ENCODE measurements at regions not wholly inside any gene's neighbourhood (a gene's known extent, or its start where the extent isn't known, plus 50 kb on each side); places are given as distances from the start of the nearest gene placed in this dataset.
A peak's percentile ranks its signal among the peaks of the same experiment; 100 is the strongest.

GRCh38 chr4:101563126-101563525 is 215.8 kb upstream of the PPP3CA start:
- no peak for DNase-seq

- no peak for DNase-seq
Measured at GRCh38 chr4:101556842-101557241, 209.5 kb upstream of the PPP3CA start.

DNA sequence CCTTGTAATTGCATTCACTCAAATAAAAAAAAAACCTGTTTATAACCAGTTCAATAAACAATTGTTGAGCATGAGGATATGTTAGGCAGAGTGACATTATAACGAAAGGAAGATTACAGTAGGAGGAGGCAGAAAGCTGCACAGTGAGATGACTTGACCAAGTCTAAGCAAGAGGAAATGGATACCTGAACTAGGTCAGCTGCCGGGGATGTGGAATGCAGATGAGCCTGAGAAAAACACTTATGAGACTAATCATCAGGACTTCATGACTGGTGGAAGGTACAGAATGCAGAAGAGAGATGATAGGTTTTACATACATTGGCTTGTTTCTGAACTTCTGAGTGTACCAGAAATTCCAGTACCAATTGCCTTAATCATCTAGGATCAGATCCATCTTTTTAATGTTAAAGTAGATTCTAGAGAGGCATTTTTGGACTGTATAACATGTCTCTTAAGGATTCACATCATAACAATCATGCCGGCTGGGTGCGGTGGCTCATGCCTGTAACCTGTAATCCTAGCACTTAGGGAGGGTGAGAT is 208.1 kb upstream of the PPP3CA start:
- no peak for DNase-seq

DNA sequence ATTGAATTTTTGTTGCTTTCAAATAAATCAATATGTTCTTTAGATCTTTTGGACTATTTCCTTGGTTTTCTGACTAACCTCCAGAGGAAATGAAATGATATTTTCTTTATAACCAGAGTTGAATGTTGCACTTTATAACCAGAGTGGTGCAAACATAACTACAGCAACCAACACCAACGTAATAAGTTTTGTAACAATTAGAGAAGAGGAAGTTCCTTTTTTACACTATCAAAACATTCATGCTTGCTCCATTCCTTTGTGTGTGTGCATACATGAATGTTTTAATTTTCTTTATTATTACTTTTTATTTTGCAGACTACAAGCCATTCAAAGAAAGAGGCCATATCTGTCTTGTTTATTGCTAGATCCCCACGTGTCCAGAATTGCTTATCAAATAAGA is 193.0 kb upstream of the PPP3CA start:
- DNase-seq: no peak

- no peak for DNase-seq
Measured at GRCh38 chr4:101528526-101528925, 181.2 kb upstream of the PPP3CA start.

DNA sequence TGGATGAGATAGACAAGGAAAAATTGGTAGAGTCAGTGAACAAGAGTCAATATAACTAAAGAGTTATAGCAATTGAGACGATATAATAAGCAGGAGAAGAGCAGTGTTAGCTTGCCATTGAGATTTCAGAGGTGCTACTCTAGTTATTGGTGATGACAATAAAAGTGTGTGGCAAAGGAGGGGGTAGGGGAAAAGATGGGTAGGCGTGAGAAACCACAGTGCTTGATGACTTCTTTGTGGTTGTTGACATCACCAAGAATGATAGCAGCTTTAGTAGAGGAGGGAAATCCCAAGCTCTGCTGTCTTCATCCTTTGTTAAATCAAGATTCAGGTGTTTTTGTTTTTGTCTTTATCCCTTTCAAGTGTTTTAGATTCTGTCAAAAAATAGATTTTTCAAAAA is 179.9 kb upstream of the PPP3CA start:
- no peak for DNase-seq

DNA sequence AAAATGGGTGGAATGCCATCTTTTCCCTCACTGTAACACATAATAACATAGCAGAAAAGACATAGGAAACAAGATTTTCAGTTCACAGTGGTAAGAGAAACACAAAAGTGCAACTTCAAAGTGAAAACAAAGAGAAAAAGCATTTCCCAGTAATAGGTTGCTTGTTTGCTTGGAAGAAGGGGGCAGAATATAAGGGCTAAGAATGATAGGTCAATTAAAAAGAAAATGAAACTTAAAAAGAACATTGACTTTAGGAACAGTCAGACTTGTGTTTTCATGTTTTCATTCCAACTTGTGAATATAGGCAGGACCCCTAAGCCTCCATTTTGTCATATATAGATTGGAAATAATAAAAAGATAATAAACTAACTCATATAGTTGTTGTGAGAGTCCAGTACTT is 168.2 kb upstream of the PPP3CA start:
- DNase-seq: no peak

DNA sequence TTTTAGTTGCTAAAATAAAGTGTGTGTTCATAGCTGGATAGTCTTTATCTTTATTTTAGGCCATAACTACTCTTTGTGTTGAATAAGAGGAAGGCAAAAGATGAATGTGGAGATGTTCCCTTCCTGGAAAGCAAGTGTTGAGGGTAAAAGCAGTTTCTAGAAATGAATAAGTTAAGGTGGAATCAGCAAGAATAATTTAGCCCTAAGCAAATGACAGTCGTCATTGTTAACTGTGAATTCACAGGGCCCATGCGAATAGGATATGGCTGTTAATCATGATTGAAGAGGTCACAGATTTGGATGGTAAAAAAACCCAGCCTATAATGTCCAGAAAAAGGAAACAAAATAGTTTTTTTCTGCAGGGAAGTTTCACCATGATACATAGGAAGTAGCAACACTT is 167.8 kb upstream of the PPP3CA start:
- no peak for DNase-seq

DNA sequence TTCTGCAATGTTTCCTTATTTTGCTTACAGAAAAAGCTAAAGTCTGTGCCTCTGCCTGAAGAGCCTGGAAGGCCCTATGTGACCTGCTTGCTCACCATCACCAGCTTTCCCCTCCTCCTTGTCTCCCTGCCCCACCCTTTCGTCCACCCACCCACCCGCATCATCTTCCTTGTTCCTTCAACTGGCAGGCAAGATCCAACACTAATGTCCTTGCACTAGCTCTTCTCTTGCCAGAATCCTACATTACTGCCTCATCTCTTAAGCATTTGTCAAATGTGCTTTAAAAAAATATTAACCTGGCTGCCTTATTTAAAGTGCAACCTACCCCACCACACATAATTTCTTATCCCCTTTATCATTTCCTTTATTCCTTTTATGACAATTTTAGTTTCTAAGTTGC is 165.1 kb upstream of the PPP3CA start:
- no peak for DNase-seq

DNA sequence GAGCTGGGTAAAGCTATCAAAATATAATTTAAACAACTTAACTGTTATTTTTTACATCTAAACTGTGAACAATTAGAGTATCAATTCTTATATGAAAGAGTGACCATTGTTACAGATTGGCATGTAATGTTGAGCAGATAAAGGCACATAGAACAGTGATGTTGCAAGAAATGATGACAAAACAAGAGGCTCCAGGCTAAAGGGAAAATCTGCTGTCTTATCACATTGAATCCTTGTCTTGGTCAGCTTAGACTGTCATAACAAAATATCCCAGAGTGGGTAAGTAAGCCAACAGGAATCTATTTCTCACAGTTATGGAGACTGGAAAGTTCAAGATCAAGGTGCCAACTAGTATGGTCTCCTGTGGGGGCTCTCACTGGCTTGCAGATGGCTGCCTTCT is 154.1 kb upstream of the PPP3CA start:
- no peak for DNase-seq

- no peak for DNase-seq
Measured at GRCh38 chr4:101500742-101501141, 153.4 kb upstream of the PPP3CA start.

GRCh38 chr4:101475246-101475645 is 127.9 kb upstream of the PPP3CA start:
- DNase-seq: no peak

DNA sequence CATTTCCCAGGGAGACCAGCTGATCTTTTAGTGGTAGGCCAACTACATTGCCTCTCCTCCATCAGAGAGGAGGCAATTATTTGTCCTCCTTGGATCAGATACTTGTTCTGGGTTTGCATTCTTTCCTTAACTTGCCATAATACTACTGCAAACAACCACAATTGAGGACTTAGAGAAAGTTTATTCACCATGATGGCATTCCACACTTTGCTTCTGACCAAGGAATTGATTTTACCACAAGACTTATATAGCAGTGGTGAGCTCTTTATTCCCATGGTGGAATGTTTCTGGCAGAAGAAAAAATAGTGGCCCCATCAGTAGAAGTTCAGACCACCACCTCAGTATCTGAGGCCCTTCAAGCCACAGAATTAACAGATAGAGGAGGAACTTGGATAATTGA is 123.9 kb upstream of the PPP3CA start:
- no peak for DNase-seq

GRCh38 chr4:101464596-101464995 is 117.3 kb upstream of the PPP3CA start:
- DNase-seq: no peak

DNA sequence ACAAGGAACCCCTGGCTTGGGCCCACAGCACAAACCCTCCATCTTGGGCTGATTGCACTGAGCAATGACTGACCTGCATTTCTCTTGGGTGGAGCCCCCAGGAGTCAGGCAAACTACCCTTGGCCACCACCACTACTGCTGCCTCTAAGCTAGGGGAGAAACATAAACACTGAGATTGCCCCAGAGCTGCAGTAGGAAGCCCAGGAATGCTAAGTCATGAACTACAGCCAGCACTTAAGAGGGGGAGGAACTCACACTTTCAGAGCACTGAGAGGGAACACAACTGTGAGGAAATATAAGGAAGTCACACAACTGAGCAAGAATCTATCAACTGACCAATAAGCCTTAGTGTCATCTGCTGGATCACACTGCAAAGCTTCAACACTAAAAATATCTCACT is 111.6 kb upstream of the PPP3CA start:
- DNase-seq: no peak

- DNase-seq: no peak
Measured at GRCh38 chr4:101458473-101458872, 111.1 kb upstream of the PPP3CA start.

DNA sequence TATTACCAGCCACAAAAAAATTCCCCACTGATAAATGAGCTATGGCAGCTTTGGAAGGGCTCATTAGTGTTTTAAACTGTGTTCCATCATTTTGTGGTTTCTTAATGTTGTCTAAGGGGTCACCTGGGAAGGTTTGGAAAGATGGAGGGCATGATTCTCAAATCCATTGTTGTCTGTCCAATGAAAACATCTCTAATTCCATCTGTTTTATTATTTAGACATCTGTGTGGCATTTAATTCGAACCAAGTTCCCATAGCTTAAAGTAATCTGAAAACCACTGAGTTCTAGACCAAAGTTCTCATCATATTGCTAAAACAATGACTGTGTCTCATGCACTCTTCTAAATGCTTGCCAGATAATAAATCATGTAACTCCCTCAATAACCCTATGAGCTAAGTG is 103.8 kb upstream of the PPP3CA start:
- DNase-seq: no peak

DNA sequence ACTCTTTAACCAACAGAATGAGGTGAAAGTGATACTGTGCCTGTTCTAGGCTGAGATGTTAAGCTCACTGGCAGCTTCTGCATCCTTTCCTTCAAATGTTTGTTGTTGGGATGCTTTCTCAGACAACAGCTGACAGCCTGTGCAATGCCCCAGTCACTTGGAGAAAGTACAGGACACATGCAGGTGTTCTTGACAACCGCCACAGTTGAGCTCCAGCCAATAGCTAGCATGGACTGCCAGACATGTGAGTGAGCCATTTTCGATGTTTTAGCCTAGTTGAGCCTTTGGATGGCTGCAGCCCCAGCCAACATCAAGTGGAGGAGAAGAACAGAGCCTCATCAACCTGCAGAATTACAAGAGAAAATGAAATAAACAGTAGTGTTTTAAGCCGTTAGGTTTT is 94.1 kb upstream of the PPP3CA start:
- no peak for DNase-seq

DNA sequence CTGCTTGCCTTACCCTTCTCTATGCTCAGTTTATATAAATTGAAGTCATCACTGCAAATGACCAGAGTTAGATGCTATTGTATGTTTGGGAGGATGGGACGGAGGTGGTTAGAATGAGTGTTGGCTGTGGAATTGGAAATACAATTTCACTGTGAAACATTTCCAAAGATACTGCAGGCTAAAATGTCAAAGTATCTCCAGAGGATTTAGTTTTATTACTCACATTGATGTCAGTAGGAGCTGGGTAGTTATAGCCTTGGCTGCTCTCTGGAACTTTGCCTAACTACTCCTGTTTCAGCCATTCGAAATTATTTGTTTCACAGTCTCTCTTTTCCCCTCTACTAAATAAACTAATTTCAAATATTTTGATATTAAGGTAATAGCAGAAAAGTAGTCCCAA is 92.6 kb upstream of the PPP3CA start:
- DNase-seq: no peak

DNA sequence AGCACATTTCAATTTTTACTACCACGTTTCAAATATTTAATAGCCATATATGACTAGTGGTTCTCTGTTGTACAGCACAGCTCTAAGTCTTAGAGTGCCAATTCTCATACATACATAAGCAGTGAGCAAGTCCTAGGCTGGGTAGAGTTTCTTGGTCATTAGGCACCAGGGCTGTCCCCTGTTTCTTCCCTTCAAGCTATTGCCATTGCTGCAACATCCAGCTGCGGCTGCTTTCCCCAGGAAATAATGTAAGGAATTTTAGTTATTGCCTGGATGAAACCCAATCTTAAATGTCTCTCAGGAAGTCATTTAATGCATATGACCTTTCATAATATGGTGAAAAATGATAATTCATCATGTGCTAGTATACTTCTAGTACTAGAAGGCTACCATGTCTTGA is 74.1 kb upstream of the PPP3CA start:
- no peak for DNase-seq

GRCh38 chr4:101420661-101421060 is 73.3 kb upstream of the PPP3CA start:
- no peak for DNase-seq

GRCh38 chr4:101419336-101420135 is 72.2 kb upstream of the PPP3CA start:
- DNase-seq: peak; percentile 25

GRCh38 chr4:101418466-101418865 is 71.1 kb upstream of the PPP3CA start:
- DNase-seq: no peak

GRCh38 chr4:101418055-101418454 is 70.7 kb upstream of the PPP3CA start:
- DNase-seq: no peak

GRCh38 chr4:101417046-101417445 is 69.7 kb upstream of the PPP3CA start:
- DNase-seq: no peak
